MM.1S (cell line): ENCODE measurements at regions not wholly inside any gene's neighbourhood (a gene's known extent, or its start where the extent isn't known, plus 50 kb on each side); places are given as distances from the start of the nearest gene placed in this dataset.

Source experiments
- CTCF ChIP-seq: fragments of 300-600 bp; sonication (generic); IDR thresholded peaks from 2 replicates; pipeline ENCODE4 v1.5.1; 2016; ENCODE audit warnings: antibody characterized with exemption, low read length, mixed read lengths
- EZH2 ChIP-seq: fragments of 300-600 bp; sonication (generic); optimal IDR thresholded peaks from 2 replicates; pipeline ENCODE3; 2017; ENCODE audit warnings: low read depth, mild to moderate bottlenecking, antibody characterized with exemption, low read length, mixed read lengths
- EZH2phosphoT487 ChIP-seq: fragments of 300-600 bp; sonication (generic); IDR thresholded peaks from 2 replicates; pipeline ENCODE4 v1.6.1; 2018; ENCODE audit warnings: antibody characterized with exemption, low read length

- TF ChIP-seq CTCF: no peak
- TF ChIP-seq EZH2phosphoT487: no peak
- no peak for TF ChIP-seq EZH2
Observed at GRCh38 chr21:31573217-31573616, 86.3 kb upstream of the SOD1 start.
